OCI-LY7 (cell line): ENCODE measurements at regions not wholly inside any gene's neighbourhood (a gene's known extent, or its start where the extent isn't known, plus 50 kb on each side); places are given as distances from the start of the nearest gene placed in this dataset.

Experiments
- BruUV-seq: library from RNA; stranded (reverse); fragments of 400-500 nt; replicated peaks from 2 replicates; lab custom pipeline; 2021; lab: Mats Ljungman, UMichigan
- CTCF ChIA-PET: fragments of 300-600 bp; sonication (Branson Sonifier 250); formaldehyde crosslinking; loops from one replicate; lab custom pipeline; 2022; ENCODE audit warnings: antibody characterized with exemption; ENCODE audit not compliant: unreplicated experiment; lab: Charles Lee
- POLR2A ChIA-PET: fragments of 300-600 bp; sonication (Branson Sonifier 250); formaldehyde crosslinking; loops from one replicate; lab custom pipeline; 2022; ENCODE audit warnings: antibody characterized with exemption; lab: Charles Lee
- DNase-seq: peaks from one replicate; pipeline ENCODE4 v3.0.0-alpha.2; 2015; ENCODE audit warnings: low spot score
- H2AFZ ChIP-seq: fragments of 200-600 bp; sonication (generic), shearing (Covaris generic); 2 replicates; pipeline ENCODE4 v1.6.1; 2014; ENCODE audit warnings: mild to moderate bottlenecking, antibody characterized with exemption, low read length, moderate library complexity
- H3K27ac ChIP-seq: fragments of 200-600 bp; sonication (generic); 2 replicates; pipeline ENCODE4 v1.5.1; 2014; ENCODE audit warnings: mixed run types, low read depth, mild to moderate bottlenecking, moderate library complexity, low read length, inconsistent platforms; ENCODE audit not compliant: poor library complexity, severe bottlenecking
- H3K36me3 ChIP-seq: fragments of 200-600 bp; sonication (generic); 2 replicates; pipeline ENCODE4 v1.6.1; 2014; ENCODE audit warnings: mild to moderate bottlenecking, antibody characterized with exemption, low read length, moderate library complexity, mixed read lengths; ENCODE audit not compliant: insufficient read depth
- H3K4me1 ChIP-seq: fragments of 200-600 bp; sonication (generic); 2 replicates; pipeline ENCODE4 v1.5.1; 2014; ENCODE audit warnings: mild to moderate bottlenecking, low read length; ENCODE audit not compliant: insufficient read depth, poor library complexity, severe bottlenecking
- H3K4me2 ChIP-seq: fragments of 200-600 bp; sonication (generic); 2 replicates; pipeline ENCODE4 v1.6.1; 2014; ENCODE audit warnings: mild to moderate bottlenecking, low read length
- H3K4me3 ChIP-seq: fragments of 200-600 bp; sonication (generic); 2 replicates; pipeline ENCODE4 v1.5.1; 2014; ENCODE audit warnings: mild to moderate bottlenecking, low read depth, low read length; ENCODE audit not compliant: poor library complexity, severe bottlenecking
- H3K79me2 ChIP-seq: fragments of 200-600 bp; sonication (generic); 2 replicates; pipeline ENCODE4 v1.6.1; 2016; ENCODE audit warnings: low read depth, mild to moderate bottlenecking, low read length, moderate library complexity, mixed read lengths; ENCODE audit not compliant: insufficient read depth
- H3K9me2 ChIP-seq: fragments of 200-600 bp; sonication (generic); 2 replicates; pipeline ENCODE4 v1.6.1; 2016; ENCODE audit warnings: mild to moderate bottlenecking, low read length, mixed read lengths; ENCODE audit not compliant: insufficient read depth
- H3K9me3 ChIP-seq: fragments of 200-600 bp; sonication (generic); 2 replicates; pipeline ENCODE4 v1.6.1; 2014; ENCODE audit warnings: mild to moderate bottlenecking, mixed run types, low read length, mixed read lengths
- H4K20me1 ChIP-seq: fragments of 200-600 bp; sonication (generic); 2 replicates; pipeline ENCODE4 v1.6.1; 2014; ENCODE audit warnings: mild to moderate bottlenecking, antibody characterized with exemption, low read length, moderate library complexity, mixed read lengths; ENCODE audit not compliant: insufficient read depth
- EZH2phosphoT487 ChIP-seq: fragments of 200-600 bp; sonication (generic); IDR thresholded peaks from 2 replicates; pipeline ENCODE4 v1.6.1; 2018; ENCODE audit warnings: low read depth, borderline replicate concordance, mild to moderate bottlenecking, mixed run types, antibody characterized with exemption, low read length, moderate library complexity, mixed read lengths
- intact Hi-C: fragments of 100-400 bp; cut with micrococcal nuclease; formaldehyde crosslinking; loops from one replicate; pipeline ENCODE4 v1.10.0; 2022; ENCODE audit not compliant: unreplicated experiment
- TF ChIP-seq, protein P1 (sequence below): fragments of 200-600 bp; sonication (generic); conservative IDR thresholded peaks from 2 replicates; pipeline ENCODE4 v1.5.1; 2014; ENCODE audit warnings: mild to moderate bottlenecking, antibody characterized with exemption, low read length, moderate library complexity, mixed read lengths

DNA sequence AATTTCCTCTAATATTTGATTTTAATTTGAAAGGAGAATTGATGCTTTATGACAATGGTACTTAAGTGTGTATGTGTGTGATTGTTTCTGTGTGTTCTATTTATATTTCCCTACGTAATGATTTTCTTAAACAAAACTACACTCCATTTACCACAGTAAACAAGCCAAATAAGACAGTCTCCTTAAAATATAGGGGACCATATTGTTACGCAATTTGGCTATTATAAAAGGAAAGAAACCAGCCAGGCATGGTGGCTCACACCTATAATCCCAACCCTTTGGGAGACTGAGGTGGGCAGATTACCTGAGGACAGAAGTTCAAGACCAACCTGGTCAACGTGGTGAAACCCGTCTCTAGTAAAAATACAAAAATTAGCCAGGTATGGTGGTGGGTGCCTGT lies 1134.1 kb downstream of the CDH8 start:
- no peaks in the 10 kb centered on the region for H4K20me1 ChIP-seq
- CTCF ChIA-PET, result no interaction called here
- H3K36me3 ChIP-seq, result no peaks in the 10 kb centered on the region
- no peaks in the 10 kb centered on the region for H3K79me2 ChIP-seq
- H3K4me1 ChIP-seq, result no peaks in the 10 kb centered on the region
- no peak overlapping the region for H2AFZ ChIP-seq
- BruUV-seq, result no TSS peak
- POLR2A ChIA-PET, result no interaction called here
- TF ChIP-seq EZH2phosphoT487, result no peak
- no peak overlapping the region for H3K27ac ChIP-seq
- intact Hi-C loops, result no loop called here
- H3K9me2 ChIP-seq, result no peaks in the 10 kb centered on the region
- no peaks in the 10 kb centered on the region for H3K9me3 ChIP-seq
- H3K4me2 ChIP-seq, result no peak overlapping the region
- DNase-seq, result no peak
- no peak overlapping the region for H3K4me3 ChIP-seq

GRCh38 chr16:60882816-60883215 lies 1153.4 kb downstream of the CDH8 start:
- BruUV-seq, result no TSS peak
- intact Hi-C loops, result no loop called here
- H3K9me3 ChIP-seq, result no peaks in the 10 kb centered on the region
- no peak overlapping the region for H3K27ac ChIP-seq
- H3K4me3 ChIP-seq, result no peak overlapping the region
- H3K36me3 ChIP-seq, result no peaks in the 10 kb centered on the region
- TF ChIP-seq, protein P1, sequence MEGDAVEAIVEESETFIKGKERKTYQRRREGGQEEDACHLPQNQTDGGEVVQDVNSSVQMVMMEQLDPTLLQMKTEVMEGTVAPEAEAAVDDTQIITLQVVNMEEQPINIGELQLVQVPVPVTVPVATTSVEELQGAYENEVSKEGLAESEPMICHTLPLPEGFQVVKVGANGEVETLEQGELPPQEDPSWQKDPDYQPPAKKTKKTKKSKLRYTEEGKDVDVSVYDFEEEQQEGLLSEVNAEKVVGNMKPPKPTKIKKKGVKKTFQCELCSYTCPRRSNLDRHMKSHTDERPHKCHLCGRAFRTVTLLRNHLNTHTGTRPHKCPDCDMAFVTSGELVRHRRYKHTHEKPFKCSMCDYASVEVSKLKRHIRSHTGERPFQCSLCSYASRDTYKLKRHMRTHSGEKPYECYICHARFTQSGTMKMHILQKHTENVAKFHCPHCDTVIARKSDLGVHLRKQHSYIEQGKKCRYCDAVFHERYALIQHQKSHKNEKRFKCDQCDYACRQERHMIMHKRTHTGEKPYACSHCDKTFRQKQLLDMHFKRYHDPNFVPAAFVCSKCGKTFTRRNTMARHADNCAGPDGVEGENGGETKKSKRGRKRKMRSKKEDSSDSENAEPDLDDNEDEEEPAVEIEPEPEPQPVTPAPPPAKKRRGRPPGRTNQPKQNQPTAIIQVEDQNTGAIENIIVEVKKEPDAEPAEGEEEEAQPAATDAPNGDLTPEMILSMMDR, result no peak
- no peak for TF ChIP-seq EZH2phosphoT487
- no peak overlapping the region for H2AFZ ChIP-seq
- ChIA-PET CTCF (no interaction called here), POLR2A (interaction anchor here (0.5 to 1.7 kb wide), 4 partner anchors 9 to 1263 kb away, joined by 3 to 4 read pairs (median 3); no protein-coding TSS in a partner anchor)
- no peak for DNase-seq
- H3K9me2 ChIP-seq, result no peaks in the 10 kb centered on the region
- no peaks in the 10 kb centered on the region for H3K4me1 ChIP-seq
- no peaks in the 10 kb centered on the region for H4K20me1 ChIP-seq
- no peaks in the 10 kb centered on the region for H3K79me2 ChIP-seq
- no peak overlapping the region for H3K4me2 ChIP-seq

DNA sequence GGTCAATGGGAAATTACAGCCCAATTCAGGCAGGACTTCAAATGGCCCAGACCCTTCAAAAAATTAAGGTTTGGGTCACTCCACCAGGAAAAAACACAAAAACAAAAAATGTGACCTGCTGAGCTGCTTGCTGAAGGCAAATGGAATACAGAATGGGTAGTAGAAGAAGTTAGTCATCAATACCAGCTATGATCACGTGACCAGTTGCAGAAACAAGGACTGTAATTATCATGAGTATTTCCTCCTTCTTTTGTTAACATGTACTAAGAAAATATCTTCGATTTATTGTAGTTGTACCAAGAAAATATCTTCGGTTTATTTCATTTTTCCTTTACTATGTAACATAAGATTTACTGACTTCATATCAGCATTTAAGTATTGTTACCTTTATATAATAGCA lies 1183.6 kb downstream of the CDH8 start:
- Histone ChIP-seq H3K27ac (no peak overlapping the region), H2AFZ (no peak overlapping the region), H3K9me2 (no peaks in the 10 kb centered on the region), H3K36me3 (no peaks in the 10 kb centered on the region), H3K4me1 (no peaks in the 10 kb centered on the region), H3K79me2 (no peaks in the 10 kb centered on the region), H3K4me2 (no peak overlapping the region), H3K9me3 (no peaks in the 10 kb centered on the region), H4K20me1 (no peaks in the 10 kb centered on the region), H3K4me3 (no peak overlapping the region)
- CTCF ChIA-PET, result no interaction called here
- TF ChIP-seq, protein P1, result no peak
- TF ChIP-seq EZH2phosphoT487, result no peak
- no TSS peak for BruUV-seq
- POLR2A ChIA-PET, result no interaction called here
- intact Hi-C loops, result no loop called here
- DNase-seq, result no peak
